Choroid plexus epithelial cell (primary cell): ENCODE measurements at regions not wholly inside any gene's neighbourhood (a gene's known extent, or its start where the extent isn't known, plus 50 kb on each side); places are given as distances from the start of the nearest gene placed in this dataset.

Experiments used
- DNase-seq: peaks from one replicate; pipeline ENCODE4 v3.0.0-alpha.2; 2010; ENCODE audit warnings: low read depth
- H3K4me3 ChIP-seq: 2 replicates; pipeline ENCODE4 v1.5.1; 2011; ENCODE audit warnings: low read depth, mild to moderate bottlenecking, control low read depth, low read length, moderate library complexity
- CTCF ChIP-seq: conservative IDR thresholded peaks from 2 replicates; pipeline ENCODE4 v1.5.1; 2011; ENCODE audit warnings: low read depth, mild to moderate bottlenecking, control low read depth, inconsistent platforms, low read length, moderate library complexity

- no peak for DNase-seq
- TF ChIP-seq CTCF = no peak
- no peak overlapping the region for H3K4me3 ChIP-seq
Observed at GRCh38 chr15:56534728-56535127, 69.8 kb upstream of the MNS1 start.

- TF ChIP-seq CTCF = no peak
- H3K4me3 ChIP-seq = no peak overlapping the region
- no peak for DNase-seq
Observed at GRCh38 chr15:56533731-56534403, 68.9 kb upstream of the MNS1 start.

- DNase-seq = no peak
- no peak overlapping the region for H3K4me3 ChIP-seq
- no peak for TF ChIP-seq CTCF
Observed at GRCh38 chr15:56532721-56533460, 68.0 kb upstream of the MNS1 start.

- H3K4me3 ChIP-seq = no peak overlapping the region
- no peak for TF ChIP-seq CTCF
Observed at GRCh38 chr15:56530157-56530556, 65.2 kb upstream of the MNS1 start.

GRCh38 chr15:56528136-56528535 lies 63.2 kb upstream of the MNS1 start:
- no peak for TF ChIP-seq CTCF
- peak; percentile 21 for DNase-seq

More at GRCh38 chr15:56530157-56530556, 65.2 kb upstream of the MNS1 start:
- no peak for DNase-seq

GRCh38 chr15:56524915-56525314 lies 60.0 kb upstream of the MNS1 start:
- peak; percentile 67 for DNase-seq
- no peak for TF ChIP-seq CTCF

More at GRCh38 chr15:56528136-56528535, 63.2 kb upstream of the MNS1 start:
- no peak overlapping the region for H3K4me3 ChIP-seq

More at GRCh38 chr15:56524915-56525314, 60.0 kb upstream of the MNS1 start:
- no peak overlapping the region for H3K4me3 ChIP-seq
